ENCODE measurements at regions not wholly inside any gene's neighbourhood (a gene's known extent, or its start where the extent isn't known, plus 50 kb on each side); places are given as distances from the start of the nearest gene placed in this dataset.

DNA sequence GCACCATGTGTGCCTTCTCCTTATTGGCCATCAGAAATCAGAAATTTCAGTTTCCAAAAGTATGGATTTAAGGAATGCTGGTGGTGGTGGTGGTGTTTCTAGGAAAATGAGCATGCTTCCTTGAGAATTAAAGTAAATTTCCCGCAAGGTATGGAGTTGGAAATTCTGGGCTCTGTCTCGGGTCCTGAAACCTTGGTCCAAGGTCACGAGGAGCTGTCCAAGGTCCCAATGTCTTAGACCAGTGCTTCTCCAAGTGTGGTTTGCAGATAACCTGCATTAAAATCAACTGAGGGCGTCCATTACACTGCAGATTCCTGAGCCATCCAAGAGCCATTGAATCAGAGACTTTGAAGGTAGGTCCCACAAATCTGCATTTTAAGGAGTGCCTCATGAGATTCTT, 210.9 kb upstream of the PKDCC start:
- peak; percentile 53 for DNase-seq
- no peaks in the 10 kb centered on the region for H3K9me3 Mint-ChIP-seq
- ChIA-PET POLR2A (no interaction called here), CTCF (interaction anchor here (1.7 kb wide), 1 partner anchor 11 kb away, joined by 3 read pairs; no protein-coding TSS in a partner anchor)
- peaks cover 29% of the 10 kb centered on the region for H3K27me3 Mint-ChIP-seq
- H3K4me3 Mint-ChIP-seq = no peak overlapping the region
- no peaks in the 10 kb centered on the region for H3K36me3 Mint-ChIP-seq (ENCODE audit: low read depth)
- H3K27ac Mint-ChIP-seq = no peak overlapping the region
- peaks cover 8% of the 10 kb centered on the region for H3K4me1 Mint-ChIP-seq

DNA sequence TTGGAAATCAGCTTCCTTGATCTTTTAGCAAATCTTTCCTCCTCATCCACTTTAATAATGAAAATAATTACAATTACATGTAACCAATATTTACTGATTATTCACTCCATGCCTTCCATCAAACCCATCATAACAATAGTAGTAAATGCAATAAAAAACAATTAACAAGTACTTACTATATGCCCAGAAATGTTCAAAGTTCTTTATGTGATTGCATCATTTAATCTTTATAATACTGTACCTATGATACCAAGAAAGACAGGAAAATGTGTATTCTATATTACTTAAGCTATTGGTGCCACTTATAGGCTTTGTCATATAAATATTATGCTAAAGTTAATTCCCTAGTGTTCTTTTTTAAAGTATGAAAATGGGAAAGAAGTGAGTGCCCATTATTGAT, 210.2 kb upstream of the PKDCC start:
- H3K9me3 Mint-ChIP-seq = no peaks in the 10 kb centered on the region
- CTCF ChIA-PET = interaction anchor here (1.7 kb wide), 1 partner anchor 12 kb away, joined by 3 read pairs; no protein-coding TSS in a partner anchor
- H3K27ac Mint-ChIP-seq = no peak overlapping the region
- H3K4me1 Mint-ChIP-seq = peaks cover 10% of the 10 kb centered on the region
- peaks cover 24% of the 10 kb centered on the region for H3K27me3 Mint-ChIP-seq
- DNase-seq = no peak
- POLR2A ChIA-PET = no interaction called here
- H3K4me3 Mint-ChIP-seq = no peak overlapping the region
- H3K36me3 Mint-ChIP-seq (ENCODE audit: low read depth) = no peaks in the 10 kb centered on the region

DNA sequence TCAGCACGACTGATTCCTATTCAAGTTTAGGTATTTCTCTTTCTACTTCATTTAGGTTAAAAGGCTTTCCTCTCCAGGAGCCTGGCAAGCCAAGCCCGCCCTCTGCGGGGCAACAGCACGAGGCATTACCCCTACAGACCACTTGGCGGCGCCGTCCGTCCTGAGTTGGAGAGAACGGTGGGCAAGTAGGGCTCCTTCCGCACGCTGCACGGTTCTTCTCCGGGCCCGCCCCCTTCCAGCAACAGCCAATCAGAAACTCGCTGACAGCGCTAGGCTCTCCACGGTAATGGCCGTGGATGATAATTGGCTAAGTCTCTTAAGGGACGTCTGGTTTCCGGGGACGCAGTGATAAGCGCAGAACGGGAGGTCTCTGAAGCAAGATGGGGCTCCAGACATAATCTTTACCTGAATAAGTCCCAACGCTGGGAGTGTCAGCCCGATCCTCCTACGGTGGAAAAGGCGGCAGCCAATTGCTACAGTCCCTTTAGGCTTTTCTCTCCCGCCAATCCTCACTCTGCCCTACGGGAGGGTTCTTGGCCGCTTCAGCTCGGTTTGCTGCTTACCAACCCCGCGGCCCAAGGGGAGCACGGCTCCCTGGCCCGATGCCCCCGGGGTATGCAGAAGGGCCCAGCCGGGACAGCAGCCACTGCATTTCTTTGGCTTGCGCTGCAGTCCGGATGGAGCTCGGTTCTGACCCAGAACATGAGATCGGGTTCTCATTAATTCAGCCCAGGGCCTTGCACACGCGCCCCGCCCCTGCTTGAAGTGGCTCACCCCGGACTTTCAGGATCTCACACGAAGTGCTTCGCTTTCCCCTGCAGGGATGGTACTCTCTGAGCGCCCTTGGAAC, 206.9 kb upstream of the PKDCC start:
- peak overlapping the region; percentile 90 for H3K4me3 Mint-ChIP-seq
- POLR2A ChIA-PET = no interaction called here
- peak overlapping the region; percentile 91 for H3K27ac Mint-ChIP-seq
- no peaks in the 10 kb centered on the region for H3K36me3 Mint-ChIP-seq (ENCODE audit: low read depth)
- peaks cover 10% of the 10 kb centered on the region for H3K4me1 Mint-ChIP-seq
- DNase-seq = peak; percentile 97
- CTCF ChIA-PET = interaction anchor here (0.7 to 2.1 kb wide), 6 partner anchors 10 to 247 kb away, joined by 3 to 10 read pairs (median 4); no protein-coding TSS in a partner anchor
- no peaks in the 10 kb centered on the region for H3K9me3 Mint-ChIP-seq
- H3K27me3 Mint-ChIP-seq = peaks cover 18% of the 10 kb centered on the region

DNA sequence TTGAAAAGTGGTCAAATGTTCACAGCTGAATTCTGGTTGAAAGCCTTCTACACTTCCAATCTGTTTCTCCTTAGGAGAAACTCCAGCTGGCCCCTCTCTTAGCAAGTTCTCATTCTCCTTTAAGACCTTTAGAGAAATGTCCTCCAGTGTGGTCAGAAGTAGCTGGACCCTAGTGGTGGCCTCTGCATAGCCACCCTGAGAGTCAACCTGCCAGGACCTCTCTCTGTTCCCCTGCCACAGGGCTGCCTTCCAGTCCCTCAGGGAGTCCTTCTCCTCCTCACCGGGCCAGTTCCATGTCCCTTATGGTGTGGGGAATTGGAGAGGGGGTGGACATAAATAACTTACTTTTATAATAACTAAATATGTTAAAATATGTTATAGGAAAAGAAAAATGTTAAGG, 200.9 kb upstream of the PKDCC start:
- H3K27ac Mint-ChIP-seq = no peak overlapping the region
- H3K4me1 Mint-ChIP-seq = peaks cover 2% of the 10 kb centered on the region
- no peak for DNase-seq
- CTCF ChIA-PET = interaction anchor here (0.6 to 2.7 kb wide), 2 partner anchors 22 to 558 kb away, joined by 3 to 8 read pairs; no protein-coding TSS in a partner anchor
- H3K36me3 Mint-ChIP-seq (ENCODE audit: low read depth) = no peaks in the 10 kb centered on the region
- POLR2A ChIA-PET = no interaction called here
- no peaks in the 10 kb centered on the region for H3K9me3 Mint-ChIP-seq
- H3K27me3 Mint-ChIP-seq = peaks cover 24% of the 10 kb centered on the region
- no peak overlapping the region for H3K4me3 Mint-ChIP-seq

DNA sequence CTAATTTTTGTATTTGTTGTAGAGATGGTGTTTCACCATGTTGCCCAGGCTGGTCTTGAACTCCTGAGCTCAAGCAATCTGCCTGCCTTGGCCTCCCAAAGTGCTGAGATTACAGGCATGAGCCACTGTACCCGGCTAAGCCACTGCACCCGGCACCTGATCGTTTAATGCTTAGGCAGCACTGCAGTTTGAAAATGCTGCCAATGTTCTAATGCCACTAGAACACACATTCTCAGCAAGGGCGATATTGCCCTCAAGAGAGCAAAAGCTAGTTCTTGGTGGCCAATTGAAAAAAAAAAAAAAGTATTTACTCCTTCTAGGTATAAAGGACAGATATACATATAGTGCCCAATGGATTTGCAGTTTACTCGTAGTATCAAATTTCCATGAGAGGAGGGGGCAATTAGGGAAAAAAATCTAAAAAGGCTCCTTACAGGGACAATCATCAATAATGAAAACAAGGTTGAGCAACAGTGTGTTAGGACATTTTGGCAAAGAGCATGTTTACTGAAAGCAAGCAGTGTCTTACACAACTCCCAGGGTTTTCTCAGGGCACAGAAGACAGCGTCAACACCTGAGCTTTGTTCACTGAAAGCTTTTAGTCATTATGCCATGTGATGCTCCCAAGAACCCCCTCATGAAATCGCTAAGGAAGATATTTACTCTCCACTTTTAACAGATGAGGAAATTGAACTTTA, 199.9 kb upstream of the PKDCC start:
- no peak for DNase-seq
- H3K27me3 Mint-ChIP-seq = peaks cover 24% of the 10 kb centered on the region
- no peak overlapping the region for H3K4me3 Mint-ChIP-seq
- POLR2A ChIA-PET = no interaction called here
- CTCF ChIA-PET = interaction anchor here (2.7 kb wide), 1 partner anchor 21 kb away, joined by 8 read pairs; no protein-coding TSS in a partner anchor
- H3K27ac Mint-ChIP-seq = no peak overlapping the region
- H3K9me3 Mint-ChIP-seq = no peaks in the 10 kb centered on the region
- no peaks in the 10 kb centered on the region for H3K4me1 Mint-ChIP-seq
- no peaks in the 10 kb centered on the region for H3K36me3 Mint-ChIP-seq (ENCODE audit: low read depth)

DNA sequence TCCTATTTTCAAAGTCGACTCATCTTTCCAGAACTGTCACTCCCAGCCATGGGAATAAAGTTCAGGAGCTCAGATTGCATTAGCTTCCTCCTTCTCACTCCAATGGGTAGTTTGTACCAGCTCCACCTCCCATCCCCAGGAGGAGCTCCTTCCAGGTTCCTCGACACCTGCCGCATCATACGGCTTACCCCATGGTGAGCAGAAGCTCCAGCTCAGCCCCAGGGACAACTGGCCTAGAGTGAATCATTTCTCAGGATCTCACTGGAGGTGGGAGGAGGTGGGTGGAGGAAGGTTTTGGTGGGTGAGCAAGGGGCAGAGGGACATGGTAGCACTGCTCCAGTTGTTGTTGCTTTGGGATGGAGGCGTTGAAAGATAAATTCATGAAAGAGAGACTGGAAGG, 196.3 kb upstream of the PKDCC start:
- H3K9me3 Mint-ChIP-seq = no peaks in the 10 kb centered on the region
- H3K27ac Mint-ChIP-seq = no peak overlapping the region
- H3K27me3 Mint-ChIP-seq = peaks cover 16% of the 10 kb centered on the region
- H3K4me3 Mint-ChIP-seq = no peak overlapping the region
- no peaks in the 10 kb centered on the region for H3K4me1 Mint-ChIP-seq
- no peaks in the 10 kb centered on the region for H3K36me3 Mint-ChIP-seq (ENCODE audit: low read depth)
- DNase-seq = no peak
- POLR2A ChIA-PET = no interaction called here
- CTCF ChIA-PET = interaction anchor here (0.8 to 1.0 kb wide), 2 partner anchors 17 to 20 kb away, joined by 3 read pairs; no protein-coding TSS in a partner anchor

DNA sequence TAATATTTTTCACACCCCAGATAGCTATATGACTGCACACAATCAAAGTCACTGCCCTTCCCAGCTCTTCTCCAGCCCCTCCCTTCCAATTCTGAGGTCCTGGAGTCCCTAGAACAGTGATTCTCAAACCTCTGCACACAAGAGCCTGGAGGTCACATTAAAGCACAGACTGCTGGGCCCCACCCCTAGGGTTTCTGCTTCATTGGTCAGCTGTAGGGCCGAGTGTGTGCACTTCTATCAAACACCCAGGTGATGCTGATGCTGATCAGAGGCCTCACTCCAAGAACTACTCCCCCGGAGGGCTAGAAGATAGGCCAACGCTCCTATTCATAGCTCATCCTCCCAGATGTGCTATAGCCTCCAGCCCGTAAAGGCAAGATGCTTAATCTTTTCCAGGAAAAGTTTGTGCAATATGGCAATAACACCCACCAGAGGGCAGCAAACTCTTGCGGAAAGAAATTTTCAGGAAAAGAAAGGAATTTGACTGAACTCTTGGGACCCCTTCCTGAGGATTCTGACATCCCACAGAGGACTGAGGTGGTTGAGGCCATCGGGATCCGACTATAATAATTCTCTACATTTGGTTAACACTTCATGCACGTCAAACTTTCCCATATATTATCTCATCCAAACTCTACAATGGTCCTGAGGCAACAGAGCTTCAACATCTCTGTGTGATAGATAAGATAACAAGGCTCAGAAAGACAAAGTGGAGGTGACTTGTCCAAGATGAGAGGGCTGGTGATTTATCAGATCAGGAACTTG, 194.2 kb upstream of the PKDCC start:
- CTCF ChIA-PET = interaction anchor here (1.0 to 2.0 kb wide), 10 partner anchors 8 to 233 kb away, joined by 3 to 11 read pairs (median 4); no protein-coding TSS in a partner anchor
- Mint-ChIP-seq H3K4me3 (no peak overlapping the region), H3K36me3 (ENCODE audit: low read depth) (no peaks in the 10 kb centered on the region), H3K4me1 (no peaks in the 10 kb centered on the region), H3K9me3 (no peaks in the 10 kb centered on the region), H3K27ac (no peak overlapping the region), H3K27me3 (peaks cover 9% of the 10 kb centered on the region)
- DNase-seq = peak; percentile 21
- POLR2A ChIA-PET = no interaction called here

DNA sequence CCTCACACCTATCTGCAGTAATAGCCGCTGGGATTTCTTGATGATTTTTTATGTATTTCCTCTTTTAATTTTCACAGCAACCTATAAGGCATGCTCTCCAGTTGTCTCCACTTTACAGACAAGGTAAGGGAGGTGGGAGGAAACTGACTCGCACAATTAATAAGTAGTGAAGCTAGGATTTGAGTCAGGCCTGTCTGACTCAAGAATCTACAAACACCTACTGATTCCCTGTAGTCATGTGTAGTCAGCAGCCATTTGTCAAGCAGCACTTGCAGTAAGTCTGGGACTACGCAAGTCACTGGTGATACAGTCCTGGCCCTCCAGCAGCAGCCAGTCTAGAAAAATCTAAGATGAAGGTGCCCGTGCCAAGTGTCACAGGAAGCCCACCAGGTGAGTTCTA, 193.6 kb upstream of the PKDCC start:
- ChIA-PET POLR2A (no interaction called here), CTCF (interaction anchor here (1.0 to 2.0 kb wide), 9 partner anchors 9 to 232 kb away, joined by 3 to 11 read pairs (median 5); no protein-coding TSS in a partner anchor)
- Mint-ChIP-seq H3K27ac (no peak overlapping the region), H3K4me3 (no peak overlapping the region), H3K9me3 (no peaks in the 10 kb centered on the region), H3K27me3 (peaks cover 7% of the 10 kb centered on the region), H3K36me3 (ENCODE audit: low read depth) (no peaks in the 10 kb centered on the region), H3K4me1 (no peaks in the 10 kb centered on the region)
- DNase-seq = no peak

DNA sequence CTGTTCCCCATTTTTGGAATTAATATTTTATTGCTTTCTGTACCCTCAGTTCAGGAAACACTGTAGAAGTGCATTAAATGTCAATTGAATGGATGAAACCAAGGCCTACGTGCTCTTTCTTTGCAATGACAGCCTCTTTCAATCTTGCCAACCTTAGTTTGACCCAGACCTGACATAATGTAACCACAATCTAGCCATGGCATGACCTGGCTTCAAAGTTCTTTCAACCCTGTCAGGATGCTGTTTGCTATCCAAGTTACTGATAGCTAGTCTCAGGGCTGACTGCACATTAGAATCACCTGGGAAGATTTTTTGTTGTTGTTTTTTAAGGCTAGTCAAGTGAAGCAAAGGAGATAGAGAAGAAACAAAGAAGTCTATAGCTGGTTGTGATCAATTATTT, 190.9 kb upstream of the PKDCC start:
- POLR2A ChIA-PET = interaction anchor here (0.7 kb wide), 1 partner anchor 237 kb away, joined by 3 read pairs; no protein-coding TSS in a partner anchor
- H3K9me3 Mint-ChIP-seq = no peaks in the 10 kb centered on the region
- H3K4me3 Mint-ChIP-seq = no peak overlapping the region
- CTCF ChIA-PET = interaction anchor here (1.0 to 1.8 kb wide), 3 partner anchors 11 to 229 kb away, joined by 3 to 4 read pairs (median 4); no protein-coding TSS in a partner anchor
- no peak overlapping the region for H3K27ac Mint-ChIP-seq
- H3K4me1 Mint-ChIP-seq = no peaks in the 10 kb centered on the region
- H3K36me3 Mint-ChIP-seq (ENCODE audit: low read depth) = no peaks in the 10 kb centered on the region
- H3K27me3 Mint-ChIP-seq = peaks cover 4% of the 10 kb centered on the region
- no peak for DNase-seq

DNA sequence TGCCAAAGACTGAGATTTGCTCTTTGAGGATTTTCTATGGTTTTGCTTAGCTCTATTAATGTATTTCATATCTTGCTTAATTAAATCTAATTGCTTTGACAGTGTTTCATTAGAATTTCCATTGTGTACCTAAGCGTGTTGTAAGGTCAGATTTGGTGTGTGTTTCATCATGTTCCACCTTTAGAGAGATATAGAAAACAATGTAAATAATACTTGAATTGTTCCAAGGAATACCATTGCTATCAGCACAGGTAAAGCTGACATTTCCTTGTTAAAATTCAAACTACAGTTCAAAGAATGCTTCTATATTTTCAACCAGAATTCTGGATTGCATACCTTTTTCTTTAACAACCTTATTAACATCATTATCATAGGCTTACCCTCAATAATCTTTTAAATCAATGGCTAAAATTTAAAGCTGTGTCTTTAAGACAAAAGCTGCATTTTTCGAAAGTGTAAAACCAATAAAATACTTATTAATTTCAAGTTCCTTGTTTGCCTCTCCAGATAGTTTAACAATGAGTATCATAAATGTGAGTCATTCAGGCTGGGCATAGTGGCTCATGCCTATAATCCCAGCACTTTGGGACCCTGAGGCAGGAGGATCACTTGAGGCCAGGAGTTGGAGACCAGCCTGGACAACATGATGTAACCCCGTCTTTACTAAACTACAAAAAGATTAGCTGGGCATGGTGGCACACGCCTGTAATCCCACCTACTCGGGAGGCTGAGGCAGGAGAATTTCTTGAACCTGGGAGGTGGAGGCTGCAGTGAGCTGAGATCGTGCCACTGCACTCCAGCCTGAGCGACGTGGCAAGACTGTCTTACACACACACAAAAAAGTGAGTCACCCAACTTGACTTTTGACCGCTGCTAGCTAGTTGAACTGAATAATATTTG, 188.0 kb upstream of the PKDCC start:
- no peaks in the 10 kb centered on the region for H3K9me3 Mint-ChIP-seq
- H3K4me3 Mint-ChIP-seq = no peak overlapping the region
- no peak for DNase-seq
- H3K36me3 Mint-ChIP-seq (ENCODE audit: low read depth) = no peaks in the 10 kb centered on the region
- no peak overlapping the region for H3K27ac Mint-ChIP-seq
- POLR2A ChIA-PET = no interaction called here
- H3K27me3 Mint-ChIP-seq = peaks cover 11% of the 10 kb centered on the region
- H3K4me1 Mint-ChIP-seq = no peaks in the 10 kb centered on the region
- CTCF ChIA-PET = interaction anchor here (1.6 kb wide), 1 partner anchor 10 kb away, joined by 5 read pairs; no protein-coding TSS in a partner anchor

DNA sequence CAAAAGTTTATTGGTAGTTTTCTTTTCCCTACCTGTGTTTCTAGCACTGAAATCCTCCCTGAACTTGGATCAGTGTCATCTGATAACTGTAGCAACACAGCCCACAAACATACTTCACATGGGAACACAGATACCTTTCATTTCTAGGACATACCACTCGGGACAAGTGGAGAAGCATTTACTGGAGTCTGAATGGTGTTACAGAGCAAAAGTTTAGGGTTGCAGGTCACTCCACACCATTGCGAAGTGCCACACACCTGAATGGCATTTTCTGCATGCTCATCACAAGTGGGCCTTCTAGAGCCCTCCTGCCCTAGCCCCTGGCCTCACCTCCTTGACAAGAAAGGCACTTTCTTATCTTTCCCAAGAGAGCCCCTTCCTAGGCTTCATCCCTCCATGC, 184.8 kb upstream of the PKDCC start:
- no peak for DNase-seq
- H3K27ac Mint-ChIP-seq = no peak overlapping the region
- POLR2A ChIA-PET = no interaction called here
- CTCF ChIA-PET = interaction anchor here (1.4 kb wide), 1 partner anchor 40 kb away, joined by 5 read pairs; no protein-coding TSS in a partner anchor
- H3K27me3 Mint-ChIP-seq = peaks cover 19% of the 10 kb centered on the region
- H3K4me3 Mint-ChIP-seq = no peak overlapping the region
- no peaks in the 10 kb centered on the region for H3K36me3 Mint-ChIP-seq (ENCODE audit: low read depth)
- peaks cover 3% of the 10 kb centered on the region for H3K4me1 Mint-ChIP-seq
- no peaks in the 10 kb centered on the region for H3K9me3 Mint-ChIP-seq

DNA sequence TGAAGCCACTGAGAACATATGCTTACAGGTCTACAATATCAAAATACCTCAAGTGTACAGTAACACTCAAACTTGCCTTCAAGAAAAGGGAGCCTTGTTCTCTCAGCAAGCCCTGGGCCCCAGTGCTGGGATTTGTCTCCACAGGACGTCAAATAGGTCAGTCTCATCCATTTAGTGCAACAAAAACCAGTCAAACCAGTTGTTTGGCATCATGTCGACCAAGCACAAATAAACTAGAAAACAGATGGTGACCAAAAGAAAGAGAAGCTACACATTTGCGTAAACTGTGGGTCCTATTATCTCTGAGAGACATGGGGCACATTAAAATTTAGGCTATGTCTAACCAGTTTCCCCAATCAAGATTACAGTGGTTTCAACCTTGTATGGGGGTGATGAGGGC, 182.6 kb upstream of the PKDCC start:
- no peak overlapping the region for H3K27ac Mint-ChIP-seq
- POLR2A ChIA-PET = no interaction called here

More for the DNA sequence above, 182.6 kb upstream of the PKDCC start:
- CTCF ChIA-PET = interaction anchor here (1.0 kb wide), 1 partner anchor 221 kb away, joined by 3 read pairs; no protein-coding TSS in a partner anchor
- Mint-ChIP-seq H3K4me1 (peaks cover 3% of the 10 kb centered on the region), H3K9me3 (no peaks in the 10 kb centered on the region), H3K27me3 (peaks cover 15% of the 10 kb centered on the region), H3K4me3 (no peak overlapping the region), H3K36me3 (ENCODE audit: low read depth) (no peaks in the 10 kb centered on the region)
- DNase-seq = no peak
